ENCODE measurements at regions not wholly inside any gene's neighbourhood (a gene's known extent, or its start where the extent isn't known, plus 50 kb on each side); places are given as distances from the start of the nearest gene placed in this dataset.

DNA sequence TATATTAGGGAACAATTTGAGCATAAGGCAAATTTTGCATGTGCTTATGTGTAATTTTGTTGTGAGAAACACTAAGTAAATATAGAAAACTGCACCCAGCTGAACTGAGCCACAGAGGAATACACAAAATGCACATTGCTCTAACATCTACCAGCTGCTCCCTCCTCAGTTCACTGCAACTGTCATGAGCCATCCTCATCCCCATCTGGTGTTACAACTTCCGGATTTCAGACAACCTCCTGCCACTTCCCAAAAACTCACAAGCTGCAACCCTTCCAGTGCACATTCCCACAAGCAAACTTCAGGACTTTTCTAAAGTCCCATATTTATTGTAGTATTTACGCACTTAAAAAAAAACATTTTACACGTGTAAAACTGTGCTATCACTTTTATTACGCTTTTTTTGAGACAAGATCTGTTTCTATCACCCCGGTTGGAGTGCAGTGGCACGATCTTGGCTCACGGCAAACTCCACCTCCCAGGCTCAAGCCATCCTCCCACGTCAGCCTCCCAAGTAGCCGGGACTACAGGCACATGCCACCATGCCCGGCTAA is 169.1 kb upstream of the TBX3 start:
- no peaks in the 10 kb centered on the region for H3K4me1 ChIP-seq (ENCODE audit: control insufficient read depth in 1 of 2, insufficient read depth in 2 of 2, low read depth in 1 of 2, low read length in 1 of 2)
- DNase-seq = no peak
- no peak overlapping the region for H3K4me2 ChIP-seq
- no peaks in the 10 kb centered on the region for H4K20me1 ChIP-seq (ENCODE audit: insufficient read depth)
- H3K36me3 ChIP-seq (replicated peaks in 1 of 2; ENCODE audit: control insufficient read depth in 1 of 2, insufficient read depth in 2 of 2, low read length in 1 of 2) = no peaks in the 10 kb centered on the region
- H3K4me3 ChIP-seq (ENCODE audit: low read depth in 2 of 2, low read length in 1 of 2) = no peak overlapping the region
- TF ChIP-seq, protein P1, sequence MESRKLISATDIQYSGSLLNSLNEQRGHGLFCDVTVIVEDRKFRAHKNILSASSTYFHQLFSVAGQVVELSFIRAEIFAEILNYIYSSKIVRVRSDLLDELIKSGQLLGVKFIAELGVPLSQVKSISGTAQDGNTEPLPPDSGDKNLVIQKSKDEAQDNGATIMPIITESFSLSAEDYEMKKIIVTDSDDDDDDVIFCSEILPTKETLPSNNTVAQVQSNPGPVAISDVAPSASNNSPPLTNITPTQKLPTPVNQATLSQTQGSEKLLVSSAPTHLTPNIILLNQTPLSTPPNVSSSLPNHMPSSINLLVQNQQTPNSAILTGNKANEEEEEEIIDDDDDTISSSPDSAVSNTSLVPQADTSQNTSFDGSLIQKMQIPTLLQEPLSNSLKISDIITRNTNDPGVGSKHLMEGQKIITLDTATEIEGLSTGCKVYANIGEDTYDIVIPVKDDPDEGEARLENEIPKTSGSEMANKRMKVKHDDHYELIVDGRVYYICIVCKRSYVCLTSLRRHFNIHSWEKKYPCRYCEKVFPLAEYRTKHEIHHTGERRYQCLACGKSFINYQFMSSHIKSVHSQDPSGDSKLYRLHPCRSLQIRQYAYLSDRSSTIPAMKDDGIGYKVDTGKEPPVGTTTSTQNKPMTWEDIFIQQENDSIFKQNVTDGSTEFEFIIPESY (IDR thresholded peaks at IDR 0.05; ENCODE audit: borderline replicate concordance, low read depth) = no peak
- TF ChIP-seq MEF2A (IDR thresholded peaks at IDR 0.05; ENCODE audit: borderline replicate concordance, low read depth) (no peak), NRF1 (IDR thresholded peaks at IDR 0.05; ENCODE audit: low read depth, low read length) (no peak), ELF1 (IDR thresholded peaks at IDR 0.05) (no peak), NFIC (IDR thresholded peaks at IDR 0.05; ENCODE audit: borderline replicate concordance) (no peak), MXI1 (IDR thresholded peaks at IDR 0.05; ENCODE audit: low read depth, low read length) (no peak), RCOR1 (IDR thresholded peaks at IDR 0.05; ENCODE audit: low read length) (no peak), CHD2 (IDR thresholded peaks at IDR 0.05; ENCODE audit: low read length, partially characterized antibody) (no peak), EP300 (IDR thresholded peaks at IDR 0.05; ENCODE audit: borderline replicate concordance in 1 of 2, low read depth in 1 of 2, low read length in 1 of 2) (no peak), FOXM1 (IDR thresholded peaks at IDR 0.05; ENCODE audit: low read depth) (no peak), EZH2phosphoT487 (IDR thresholded peaks at IDR 0.05; ENCODE audit: borderline replicate concordance, low read depth) (no peak), GABPA (IDR thresholded peaks at IDR 0.05; ENCODE audit: low read depth) (no peak), RXRA (IDR thresholded peaks at IDR 0.05; ENCODE audit: borderline replicate concordance, low read depth) (no peak), FOXJ3 (CRISPR knock-in tag; IDR thresholded peaks at IDR 0.05) (no peak), FOSL2 (IDR thresholded peaks at IDR 0.05; ENCODE audit: borderline replicate concordance, low read depth) (no peak), POLR2AphosphoS5 (IDR thresholded peaks at IDR 0.05; ENCODE audit: low read depth, low read length) (no peak), TAF1 (IDR thresholded peaks at IDR 0.05; ENCODE audit: borderline replicate concordance, low read depth, low read length) (no peak), TCF12 (IDR thresholded peaks at IDR 0.05) (no peak)
- TF ChIP-seq, protein P2, sequence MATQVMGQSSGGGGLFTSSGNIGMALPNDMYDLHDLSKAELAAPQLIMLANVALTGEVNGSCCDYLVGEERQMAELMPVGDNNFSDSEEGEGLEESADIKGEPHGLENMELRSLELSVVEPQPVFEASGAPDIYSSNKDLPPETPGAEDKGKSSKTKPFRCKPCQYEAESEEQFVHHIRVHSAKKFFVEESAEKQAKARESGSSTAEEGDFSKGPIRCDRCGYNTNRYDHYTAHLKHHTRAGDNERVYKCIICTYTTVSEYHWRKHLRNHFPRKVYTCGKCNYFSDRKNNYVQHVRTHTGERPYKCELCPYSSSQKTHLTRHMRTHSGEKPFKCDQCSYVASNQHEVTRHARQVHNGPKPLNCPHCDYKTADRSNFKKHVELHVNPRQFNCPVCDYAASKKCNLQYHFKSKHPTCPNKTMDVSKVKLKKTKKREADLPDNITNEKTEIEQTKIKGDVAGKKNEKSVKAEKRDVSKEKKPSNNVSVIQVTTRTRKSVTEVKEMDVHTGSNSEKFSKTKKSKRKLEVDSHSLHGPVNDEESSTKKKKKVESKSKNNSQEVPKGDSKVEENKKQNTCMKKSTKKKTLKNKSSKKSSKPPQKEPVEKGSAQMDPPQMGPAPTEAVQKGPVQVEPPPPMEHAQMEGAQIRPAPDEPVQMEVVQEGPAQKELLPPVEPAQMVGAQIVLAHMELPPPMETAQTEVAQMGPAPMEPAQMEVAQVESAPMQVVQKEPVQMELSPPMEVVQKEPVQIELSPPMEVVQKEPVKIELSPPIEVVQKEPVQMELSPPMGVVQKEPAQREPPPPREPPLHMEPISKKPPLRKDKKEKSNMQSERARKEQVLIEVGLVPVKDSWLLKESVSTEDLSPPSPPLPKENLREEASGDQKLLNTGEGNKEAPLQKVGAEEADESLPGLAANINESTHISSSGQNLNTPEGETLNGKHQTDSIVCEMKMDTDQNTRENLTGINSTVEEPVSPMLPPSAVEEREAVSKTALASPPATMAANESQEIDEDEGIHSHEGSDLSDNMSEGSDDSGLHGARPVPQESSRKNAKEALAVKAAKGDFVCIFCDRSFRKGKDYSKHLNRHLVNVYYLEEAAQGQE (IDR thresholded peaks at IDR 0.05; ENCODE audit: low read depth, low read length) = no peak
- TF ChIP-seq, protein P3, sequence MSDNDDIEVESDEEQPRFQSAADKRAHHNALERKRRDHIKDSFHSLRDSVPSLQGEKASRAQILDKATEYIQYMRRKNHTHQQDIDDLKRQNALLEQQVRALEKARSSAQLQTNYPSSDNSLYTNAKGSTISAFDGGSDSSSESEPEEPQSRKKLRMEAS (IDR thresholded peaks at IDR 0.05; ENCODE audit: low read depth) = no peak
- H3F3A ChIP-seq (replicated peaks; ENCODE audit: insufficient read depth) = no peaks in the 10 kb centered on the region
- WGBS (ENCODE audit: low lambda C conversion rate) = 66% methylated on average over 10 of the region's 10 CpGs
- H3K79me2 ChIP-seq (ENCODE audit: insufficient read depth) = no peaks in the 10 kb centered on the region
- H3K27ac ChIP-seq (ENCODE audit: low read depth in 2 of 2, low read length in 1 of 2) = no peak overlapping the region
- H3K9me3 ChIP-seq = no peaks in the 10 kb centered on the region
- ChIA-PET CTCF (no interaction called here), POLR2A (no interaction called here)
- H3K9me2 ChIP-seq = no peaks in the 10 kb centered on the region
- no peaks in the 10 kb centered on the region for H3K27me3 ChIP-seq (ENCODE audit: insufficient read depth)
- no peak overlapping the region for H3K9ac ChIP-seq
- no peak overlapping the region for H2AFZ ChIP-seq (ENCODE audit: low read depth)

Measured in SK-N-SH (cell line).